HEK293 (cell line): ENCODE measurements at regions not wholly inside any gene's neighbourhood (a gene's known extent, or its start where the extent isn't known, plus 50 kb on each side); places are given as distances from the start of the nearest gene placed in this dataset.

Experiments used
- FEZF1 ChIP-seq: fragments of 450-650 bp; formaldehyde crosslinking; IDR thresholded peaks from 2 replicates; pipeline ENCODE4 v1.5.1; 2016; ENCODE audit warnings: missing biosample characterization, missing genetic modification characterization
- ZBTB1 ChIP-seq: fragments of 450-650 bp; formaldehyde crosslinking; IDR thresholded peaks from 2 replicates; pipeline ENCODE4 v1.5.1; 2016; ENCODE audit warnings: missing biosample characterization, missing genetic modification characterization
- ZNF121 ChIP-seq: fragments of 450-650 bp; formaldehyde crosslinking; IDR thresholded peaks from 2 replicates; pipeline ENCODE4 v1.5.1; 2016; ENCODE audit warnings: missing biosample characterization, missing genetic modification characterization
- ZNF324 ChIP-seq: fragments of 450-650 bp; formaldehyde crosslinking; IDR thresholded peaks from 2 replicates; pipeline ENCODE4 v1.5.1; 2016; ENCODE audit warnings: missing biosample characterization, missing genetic modification characterization
- ZNF548 ChIP-seq: fragments of 450-650 bp; formaldehyde crosslinking; IDR thresholded peaks from 2 replicates; pipeline ENCODE4 v1.5.1; 2016; ENCODE audit warnings: missing biosample characterization, missing genetic modification characterization
- ZNF580 ChIP-seq: fragments of 450-650 bp; formaldehyde crosslinking; IDR thresholded peaks from 2 replicates; pipeline ENCODE4 v1.5.1; 2016; ENCODE audit warnings: missing biosample characterization, missing genetic modification characterization
- ZNF76 ChIP-seq: fragments of 450-650 bp; formaldehyde crosslinking; IDR thresholded peaks from 2 replicates; pipeline ENCODE4; 2016; ENCODE audit warnings: low read depth, missing biosample characterization, missing genetic modification characterization, borderline replicate concordance
- TF ChIP-seq, protein P1 (sequence below): fragments of 450-650 bp; formaldehyde crosslinking; IDR thresholded peaks from 2 replicates; pipeline ENCODE4 v1.5.1; 2016; ENCODE audit warnings: missing biosample characterization, missing genetic modification characterization

DNA sequence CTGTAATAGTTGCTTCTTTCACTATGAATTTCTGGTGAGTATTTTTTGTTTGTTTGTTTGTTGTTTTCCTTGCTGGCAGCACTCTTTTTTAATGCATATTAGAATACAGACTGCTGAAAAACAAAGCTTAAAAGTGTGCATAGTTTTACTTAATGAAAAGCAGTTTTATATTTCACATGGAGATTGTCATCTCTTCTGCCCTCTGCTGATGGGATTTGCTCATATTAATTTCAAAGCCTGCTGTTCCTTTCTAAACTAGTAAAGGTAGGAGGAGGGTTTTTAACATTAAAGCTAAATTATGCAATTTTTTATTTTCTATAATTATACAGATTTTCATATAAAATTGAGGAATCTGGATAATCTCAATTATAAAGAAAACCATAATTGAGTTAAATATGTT is 692.6 kb upstream of the SLITRK1 start:
- TF ChIP-seq, protein P1, sequence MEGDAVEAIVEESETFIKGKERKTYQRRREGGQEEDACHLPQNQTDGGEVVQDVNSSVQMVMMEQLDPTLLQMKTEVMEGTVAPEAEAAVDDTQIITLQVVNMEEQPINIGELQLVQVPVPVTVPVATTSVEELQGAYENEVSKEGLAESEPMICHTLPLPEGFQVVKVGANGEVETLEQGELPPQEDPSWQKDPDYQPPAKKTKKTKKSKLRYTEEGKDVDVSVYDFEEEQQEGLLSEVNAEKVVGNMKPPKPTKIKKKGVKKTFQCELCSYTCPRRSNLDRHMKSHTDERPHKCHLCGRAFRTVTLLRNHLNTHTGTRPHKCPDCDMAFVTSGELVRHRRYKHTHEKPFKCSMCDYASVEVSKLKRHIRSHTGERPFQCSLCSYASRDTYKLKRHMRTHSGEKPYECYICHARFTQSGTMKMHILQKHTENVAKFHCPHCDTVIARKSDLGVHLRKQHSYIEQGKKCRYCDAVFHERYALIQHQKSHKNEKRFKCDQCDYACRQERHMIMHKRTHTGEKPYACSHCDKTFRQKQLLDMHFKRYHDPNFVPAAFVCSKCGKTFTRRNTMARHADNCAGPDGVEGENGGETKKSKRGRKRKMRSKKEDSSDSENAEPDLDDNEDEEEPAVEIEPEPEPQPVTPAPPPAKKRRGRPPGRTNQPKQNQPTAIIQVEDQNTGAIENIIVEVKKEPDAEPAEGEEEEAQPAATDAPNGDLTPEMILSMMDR (tag by site-specific recombination): no peak
- TF ChIP-seq ZNF76 (tag by site-specific recombination) (no peak), FEZF1 (no peak), ZNF324 (tag by site-specific recombination) (no peak), ZNF548 (tag by site-specific recombination) (no peak), ZNF580 (no peak), ZBTB1 (tag by site-specific recombination) (no peak), ZNF121 (tag by site-specific recombination) (no peak)
